H9 (cell line): ENCODE measurements at regions not wholly inside any gene's neighbourhood (a gene's known extent, or its start where the extent isn't known, plus 50 kb on each side); places are given as distances from the start of the nearest gene placed in this dataset.

ENCODE experiments used
- DNase-seq: peaks from one replicate; pipeline ENCODE4 v3.0.0-alpha.2; 2017
- H2AFZ ChIP-seq: one replicate; pipeline ENCODE4 v1.6.1; 2013; ENCODE audit warnings: mild to moderate bottlenecking, low read length, control low read depth, moderate library complexity
- H2AK5ac ChIP-seq: 2 replicates; pipeline ENCODE4 v1.6.1; 2013; ENCODE audit warnings: low read length, control low read depth, mixed read lengths; ENCODE audit not compliant: insufficient read length
- H2BK120ac ChIP-seq: one replicate; pipeline ENCODE4 v1.6.1; 2013; ENCODE audit warnings: low read depth, mild to moderate bottlenecking, low read length, control low read depth, inconsistent platforms; ENCODE audit not compliant: poor library complexity, severe bottlenecking
- H2BK12ac ChIP-seq: 2 replicates; pipeline ENCODE4 v1.6.1; 2013; ENCODE audit warnings: low read length, control low read depth, mixed read lengths, low read depth; ENCODE audit not compliant: insufficient read length
- H2BK15ac ChIP-seq: 2 replicates; pipeline ENCODE4 v1.6.1; 2013; ENCODE audit warnings: low read depth, low read length, control low read depth
- H2BK20ac ChIP-seq: one replicate; pipeline ENCODE4 v1.6.1; 2013; ENCODE audit warnings: low read depth, mild to moderate bottlenecking, low read length, control low read depth, inconsistent platforms; ENCODE audit not compliant: poor library complexity, severe bottlenecking
- H2BK5ac ChIP-seq: 2 replicates; pipeline ENCODE4 v1.6.1; 2013; ENCODE audit warnings: low read length, control low read depth, mixed read lengths; ENCODE audit not compliant: insufficient read length
- H3K14ac ChIP-seq: 2 replicates; pipeline ENCODE4 v1.6.1; 2013; ENCODE audit warnings: low read length, control low read depth; ENCODE audit not compliant: insufficient read depth
- H3K18ac ChIP-seq: 2 replicates; pipeline ENCODE4 v1.6.1; 2013; ENCODE audit warnings: low read depth, mild to moderate bottlenecking, mixed read lengths, low read length, control low read depth; ENCODE audit not compliant: insufficient read length
- H3K23ac ChIP-seq: 2 replicates; pipeline ENCODE4 v1.6.1; 2013; ENCODE audit warnings: low read length, control low read depth, mixed read lengths, low read depth; ENCODE audit not compliant: insufficient read length
- H3K23me2 ChIP-seq: 2 replicates; pipeline ENCODE4 v1.6.1; 2013; ENCODE audit warnings: low read depth, mild to moderate bottlenecking, mixed read lengths, low read length, control low read depth; ENCODE audit not compliant: insufficient read length, poor library complexity, severe bottlenecking
- H3K27ac ChIP-seq: 2 replicates; pipeline ENCODE4 v1.5.1; 2013; ENCODE audit warnings: low read length, control low read depth, mixed read lengths, low read depth; ENCODE audit not compliant: insufficient read length
- H3K27me3 ChIP-seq: 2 replicates; pipeline ENCODE4 v1.6.1; 2013; ENCODE audit warnings: low read length, control low read depth, inconsistent platforms; ENCODE audit not compliant: insufficient read depth
- H3K4ac ChIP-seq: 2 replicates; pipeline ENCODE4 v1.6.1; 2013; ENCODE audit warnings: low read depth, mild to moderate bottlenecking, control low read depth, inconsistent platforms, low read length, moderate library complexity
- H3K4me1 ChIP-seq: 2 replicates; pipeline ENCODE4 v1.6.1; 2013; ENCODE audit warnings: low read length, control low read depth, inconsistent platforms; ENCODE audit not compliant: insufficient read depth
- H3K4me2 ChIP-seq: 2 replicates; pipeline ENCODE4 v1.6.1; 2013; ENCODE audit warnings: low read length, control low read depth, mixed read lengths; ENCODE audit not compliant: insufficient read length, insufficient read depth
- H3K56ac ChIP-seq: 2 replicates; pipeline ENCODE4 v1.6.1; 2013; ENCODE audit warnings: low read depth, mild to moderate bottlenecking, mixed read lengths, low read length, control low read depth; ENCODE audit not compliant: insufficient read length
- H3K79me1 ChIP-seq: 2 replicates; pipeline ENCODE4 v1.6.1; 2013; ENCODE audit warnings: low read depth, mild to moderate bottlenecking, moderate library complexity, low read length, control low read depth, inconsistent platforms; ENCODE audit not compliant: insufficient read depth, poor library complexity, severe bottlenecking
- H3K79me2 ChIP-seq: 2 replicates; pipeline ENCODE4 v1.6.1; 2013; ENCODE audit warnings: low read length, control low read depth, inconsistent platforms; ENCODE audit not compliant: insufficient read depth
- H3K9ac ChIP-seq: 2 replicates; pipeline ENCODE4 v1.6.1; 2013; ENCODE audit warnings: low read length, control low read depth, mixed read lengths; ENCODE audit not compliant: insufficient read length; ENCODE audit errors: extremely low read depth
- H3K9me3 ChIP-seq: one replicate; pipeline ENCODE4 v1.6.1; 2013; ENCODE audit warnings: low read depth, low read length, inconsistent platforms; ENCODE audit not compliant: control insufficient read depth
- H3T11ph ChIP-seq: one replicate; pipeline ENCODE4 v1.6.1; 2013; ENCODE audit warnings: mild to moderate bottlenecking, low read length, control low read depth, inconsistent platforms
- H4K20me1 ChIP-seq: one replicate; pipeline ENCODE4 v1.6.1; 2013; ENCODE audit not compliant: control insufficient read depth, insufficient read length, insufficient read depth
- H4K5ac ChIP-seq: 2 replicates; pipeline ENCODE4 v1.6.1; 2013; ENCODE audit warnings: low read depth, mild to moderate bottlenecking, mixed read lengths, low read length, control low read depth; ENCODE audit not compliant: insufficient read length
- H4K8ac ChIP-seq: replicated peaks from 2 replicates; pipeline ENCODE4 v1.6.1; 2013; ENCODE audit warnings: low read length, control low read depth, mixed read lengths, low read depth; ENCODE audit not compliant: insufficient read length
- H4K91ac ChIP-seq: 2 replicates; pipeline ENCODE4 v1.6.1; 2013; ENCODE audit warnings: low read depth, mild to moderate bottlenecking, moderate library complexity, mixed read lengths, low read length, control low read depth; ENCODE audit not compliant: insufficient read length
- H3K27ac Mint-ChIP-seq, 3 experiments: 2 replicates in 2 of 3; 3 replicates in 1 of 3; pipeline ENCODE4 v1.8.0; 2020 to 2021; ENCODE audit warnings: mixed read lengths in 3 of 3, mild to moderate bottlenecking in 1 of 3, moderate library complexity in 1 of 3
- H3K27me3 Mint-ChIP-seq: 2 replicates; pipeline ENCODE4 v1.8.0; 2021; ENCODE audit warnings: low read depth, mild to moderate bottlenecking, moderate library complexity, mixed read lengths
- H3K36me3 Mint-ChIP-seq, 3 experiments: 2 replicates in 2 of 3; 3 replicates in 1 of 3; pipeline ENCODE4 v1.8.0; 2020 to 2021; ENCODE audit warnings: low read depth in 3 of 3, mixed read lengths in 3 of 3; ENCODE audit not compliant: insufficient read depth in 1 of 3
- H3K4me1 Mint-ChIP-seq, 2 experiments: 2 replicates each; pipeline ENCODE4 v1.8.0; 2020; ENCODE audit warnings: mixed read lengths in 2 of 2
- H3K4me3 Mint-ChIP-seq, 2 experiments: 2 replicates in 1 of 2; 3 replicates in 1 of 2; pipeline ENCODE4 v1.8.0; 2020 to 2021; ENCODE audit warnings: mild to moderate bottlenecking in 2 of 2, mixed read lengths in 2 of 2, moderate library complexity in 1 of 2
- H3K9me3 Mint-ChIP-seq, 2 experiments: 2 replicates in 1 of 2; 3 replicates in 1 of 2; pipeline ENCODE4 v1.8.0; 2020; ENCODE audit warnings: mild to moderate bottlenecking in 2 of 2, mixed read lengths in 2 of 2, moderate library complexity in 1 of 2
- CTCF ChIP-seq: fragments of 200-600 bp; sonication (generic); conservative IDR thresholded peaks from 3 replicates; pipeline ENCODE4 v1.8.0; 2021; ENCODE audit warnings: antibody characterized with exemption, mild to moderate bottlenecking
- WGBS: extraction: QIAGEN DNeasy Blood & Tissue Kit; methylation state at CpG from one replicate; pipeline ENCODE4 v1.1.7; 2013; ENCODE audit warnings: missing lambda C conversion rate, low lambda C conversion rate, mixed read lengths; ENCODE audit not compliant: insufficient read length; ENCODE audit errors: extremely low coverage; 5-methylcytosine and 5-hydroxymethylcytosine counted together

GRCh38 chr18:40075616-40076015 lies 1879.4 kb upstream of the PIK3C3 start:
- Histone ChIP-seq H4K5ac (no peak overlapping the region), H2BK120ac (no peak overlapping the region), H2AK5ac (no peak overlapping the region), H2AFZ (no peak overlapping the region), H3K18ac (no peak overlapping the region), H3K23ac (no peak overlapping the region), H3K4ac (no peak overlapping the region), H2BK15ac (no peak overlapping the region), H3T11ph (no peak overlapping the region), H3K4me2 (no peak overlapping the region), H2BK12ac (no peak overlapping the region), H4K91ac (no peak overlapping the region), H2BK20ac (no peak overlapping the region), H4K20me1 (no peaks in the 10 kb centered on the region), H3K27ac (no peak overlapping the region), H3K9ac (no peak overlapping the region), H3K79me1 (no peaks in the 10 kb centered on the region), H3K23me2 (no peaks in the 10 kb centered on the region), H3K4me1 (no peaks in the 10 kb centered on the region), H2BK5ac (no peak overlapping the region), H3K79me2 (no peaks in the 10 kb centered on the region), H3K9me3 (no peaks in the 10 kb centered on the region), H3K56ac (no peak overlapping the region), H3K27me3 (no peaks in the 10 kb centered on the region), H3K14ac (no peak overlapping the region), H4K8ac (no peak overlapping the region)
- H3K27ac Mint-ChIP-seq: no peak overlapping the region
- peaks cover 0 to 3% (median 0%) of the 10 kb centered on the region in 3 experiments; a peak in 1 of 7 replicates for H3K36me3 Mint-ChIP-seq
- TF ChIP-seq CTCF: no peak
- WGBS: no CpG with 5 or more reads among the region's 2 CpGs
- no peaks in the 10 kb centered on the region for H3K27me3 Mint-ChIP-seq
- peaks cover 8 to 15% of the 10 kb centered on the region in 2 experiments for H3K4me1 Mint-ChIP-seq
- H3K4me3 Mint-ChIP-seq: no peak overlapping the region
- no peak for DNase-seq
- H3K9me3 Mint-ChIP-seq: peaks cover 3% of the 10 kb centered on the region in 2 experiments; a peak in 4 of 5 replicates
